GM12878 (cell line): ENCODE measurements at regions not wholly inside any gene's neighbourhood (a gene's known extent, or its start where the extent isn't known, plus 50 kb on each side); places are given as distances from the start of the nearest gene placed in this dataset.

Source experiments
- ATAC-seq: fragments of 200-7000 bp; cut with Tn5 transposase; 3 replicates; pipeline ENCODE4 v1.9.1; 2020; ENCODE audit warnings: mild to moderate bottlenecking, moderate library complexity
- BruUV-seq: library from RNA; stranded (reverse); fragments of 400-500 nt; replicated peaks from 2 replicates; lab custom pipeline; 2021; lab: Mats Ljungman, UMichigan
- CTCF ChIA-PET: fragments of 300-600 bp; sonication (Branson Sonifier 250); formaldehyde crosslinking; extraction: SDS; loops from one replicate; lab custom pipeline; 2021; ENCODE audit warnings: inconsistent platforms; lab: Yijun Ruan, JAX
- POLR2A ChIA-PET: fragments of 350-600 bp; formaldehyde crosslinking; extraction: SDS; loops from one replicate; lab custom pipeline; 2021; ENCODE audit warnings: inconsistent platforms; lab: Charles Lee
- RAD21 ChIA-PET: fragments of 300-600 bp; sonication (Branson Sonifier 250); formaldehyde crosslinking; loops from one replicate; lab custom pipeline; 2023; ENCODE audit warnings: antibody characterized with exemption; ENCODE audit not compliant: unreplicated experiment; lab: Charles Lee
- SMC1A ChIA-PET: fragments of 300-600 bp; sonication (Branson Sonifier 250); formaldehyde crosslinking; loops from one replicate; lab custom pipeline; 2023; ENCODE audit not compliant: unreplicated experiment, uncharacterized antibody; lab: Charles Lee
- DNase-seq: peaks from one replicate; pipeline ENCODE4 v3.0.0-alpha.2; 2011; ENCODE audit warnings: low read depth, low spot score
- FAIRE-seq: peaks from 3 replicates; lab custom pipeline; 2011; peaks lifted over from hg19 to GRCh38; lab: Jason Lieb, UNC
- H2AFZ ChIP-seq: 2 replicates; pipeline ENCODE4 v1.6.0; 2011; ENCODE audit warnings: low read depth, low read length, control low read depth; ENCODE audit not compliant: control insufficient read depth
- H3K27ac ChIP-seq: 2 replicates; pipeline ENCODE4 v1.5.1; 2011; ENCODE audit warnings: control low read depth; ENCODE audit not compliant: control insufficient read depth, insufficient read depth
- H3K27me3 ChIP-seq, 2 experiments: replicated peaks in 1 of 2; 2 replicates each; pipeline versions ENCODE4 v1.6.0 to v1.6.1; 2011; ENCODE audit warnings: low read length in 1 of 2; ENCODE audit not compliant: control insufficient read depth in 2 of 2, insufficient read depth in 2 of 2
- H3K36me3 ChIP-seq, 2 experiments: 2 replicates each; pipeline ENCODE4 v1.5.1; 2011; ENCODE audit warnings: low read length in 1 of 2; ENCODE audit not compliant: control insufficient read depth in 2 of 2, insufficient read depth in 2 of 2
- H3K4me1 ChIP-seq: 2 replicates; pipeline ENCODE4 v1.6.1; 2011; ENCODE audit warnings: mild to moderate bottlenecking, low read length, moderate library complexity, mixed read lengths; ENCODE audit not compliant: control insufficient read depth, insufficient read depth
- H3K4me2 ChIP-seq: 2 replicates; pipeline ENCODE4 v1.6.0; 2011; ENCODE audit warnings: control low read depth; ENCODE audit not compliant: control insufficient read depth, insufficient read depth
- H3K4me3 ChIP-seq: fragments of 200-600 bp; sonication (generic); 2 replicates; pipeline ENCODE4 v1.5.1; 2016
- H3K79me2 ChIP-seq: 2 replicates; pipeline ENCODE4 v1.6.0; 2011; ENCODE audit warnings: low read length; ENCODE audit not compliant: control insufficient read depth, insufficient read depth
- H3K9ac ChIP-seq: 2 replicates; pipeline ENCODE4 v1.8.0; 2011; ENCODE audit warnings: low read length, control low read depth, mixed read lengths; ENCODE audit not compliant: control insufficient read depth, insufficient read depth
- H3K9me3 ChIP-seq: replicated peaks from 3 replicates; pipeline ENCODE4 v1.5.1; 2011; ENCODE audit warnings: mild to moderate bottlenecking, low read length; ENCODE audit not compliant: control insufficient read depth, insufficient read depth
- H4K20me1 ChIP-seq: 2 replicates; pipeline ENCODE4 v1.6.0; 2011; ENCODE audit not compliant: control insufficient read depth, insufficient read depth
- ASH2L ChIP-seq: fragments of 300-600, 200-600 bp; sonication (generic); IDR thresholded peaks from 2 replicates; pipeline ENCODE4 v1.6.1; 2017; ENCODE audit warnings: low read depth, mild to moderate bottlenecking, borderline replicate concordance
- BACH1 ChIP-seq: fragments of 450-650 bp; IDR thresholded peaks from 2 replicates; pipeline ENCODE4 v1.6.1; 2017; ENCODE audit warnings: mild to moderate bottlenecking, borderline replicate concordance
- CBX3 ChIP-seq: fragments of 200-600 bp; sonication (generic); IDR thresholded peaks from 2 replicates; pipeline ENCODE4 v1.6.1; 2016; ENCODE audit warnings: low read depth, borderline replicate concordance
- EED ChIP-seq: sonication (generic); IDR thresholded peaks from 2 replicates; pipeline ENCODE4 v1.6.1; 2016; ENCODE audit warnings: antibody characterized with exemption, low read depth
- GABPA ChIP-seq: IDR thresholded peaks from 2 replicates; pipeline ENCODE4 v1.6.1; 2014; ENCODE audit warnings: antibody characterized with exemption, low read depth, mild to moderate bottlenecking, inconsistent platforms
- IKZF1 ChIP-seq: fragments of 450-650 bp; conservative IDR thresholded peaks from 2 replicates; pipeline ENCODE4 v1.6.1; 2017; ENCODE audit warnings: antibody characterized with exemption, mild to moderate bottlenecking
- MTA2 ChIP-seq: fragments of 450-650 bp; IDR thresholded peaks from 2 replicates; pipeline ENCODE4 v1.6.1; 2016; ENCODE audit warnings: low read depth, mild to moderate bottlenecking, moderate library complexity
- MTA3 ChIP-seq: IDR thresholded peaks from 2 replicates; pipeline ENCODE4 v1.6.1; 2012; ENCODE audit warnings: low read length, inconsistent platforms, borderline replicate concordance
- NFYB ChIP-seq: IDR thresholded peaks from 2 replicates; pipeline ENCODE4 v1.6.1; 2011; ENCODE audit warnings: low read depth, mild to moderate bottlenecking, low read length, improper control_type of control experiment, moderate library complexity; ENCODE audit not compliant: insufficient read depth
- POLR2AphosphoS2 ChIP-seq: IDR thresholded peaks from 2 replicates; pipeline ENCODE4 v1.6.1; 2011; ENCODE audit warnings: low read depth, mild to moderate bottlenecking, low read length, improper control_type of control experiment, moderate library complexity
- POLR2AphosphoS5 ChIP-seq: IDR thresholded peaks from 2 replicates; pipeline ENCODE4 v1.6.1; 2011; ENCODE audit warnings: mild to moderate bottlenecking, low read length, inconsistent platforms
- RCOR1 ChIP-seq: conservative IDR thresholded peaks from 2 replicates; pipeline ENCODE4 v1.6.1; 2012; ENCODE audit warnings: low read depth, low read length, improper control_type of control experiment
- RELA ChIP-seq: fragments of 450-650 bp; IDR thresholded peaks from 2 replicates; pipeline ENCODE4 v1.8.0; 2014; ENCODE audit warnings: borderline replicate concordance; ENCODE audit not compliant: partially characterized antibody
- RFX5 ChIP-seq: IDR thresholded peaks from 2 replicates; pipeline ENCODE4 v1.6.1; 2011; ENCODE audit warnings: low read depth, low read length, improper control_type of control experiment
- SMARCA5 ChIP-seq: fragments of 450-650 bp; IDR thresholded peaks from 2 replicates; pipeline ENCODE4 v1.6.1; 2017; ENCODE audit warnings: mild to moderate bottlenecking
- SP1 ChIP-seq: IDR thresholded peaks from one replicate; pipeline ENCODE4 v1.6.1; 2011; ENCODE audit warnings: low read depth, low read length
- TCF12 ChIP-seq: IDR thresholded peaks from 2 replicates; pipeline ENCODE4 v1.6.1; 2011; ENCODE audit warnings: low read depth, mild to moderate bottlenecking, low read length
- YY1 ChIP-seq: IDR thresholded peaks from 2 replicates; pipeline ENCODE4 v1.6.1; 2011; ENCODE audit warnings: low read depth, mild to moderate bottlenecking, low read length
- WGBS: methylation state at CpG from one replicate; pipeline ENCODE4 v1.1.6; 2016; ENCODE audit warnings: low lambda C conversion rate; ENCODE audit not compliant: insufficient replicate concordance, insufficient coverage; ENCODE audit errors: missing lambda C conversion rate; 5-methylcytosine and 5-hydroxymethylcytosine counted together
- in situ Hi-C: fragments of 300-500 bp; cut with MboI; formaldehyde crosslinking; loops from 9 replicates; pipeline ENCODE4 v1.14.3; 2018; ENCODE audit warnings: mixed read lengths
- intact Hi-C: fragments of 100-400 bp; cut with micrococcal nuclease; formaldehyde crosslinking; loops from one replicate; pipeline ENCODE4 v1.14.2; 2022; ENCODE audit not compliant: unreplicated experiment
- TF ChIP-seq, protein P1 (sequence below): fragments of 450-650 bp; IDR thresholded peaks from 2 replicates; pipeline ENCODE4 v1.6.1; 2018; ENCODE audit warnings: mild to moderate bottlenecking, low read depth, moderate library complexity; ENCODE audit not compliant: partially characterized antibody
- TF ChIP-seq, protein P2 (sequence below): IDR thresholded peaks from 2 replicates; pipeline ENCODE4 v1.6.1; 2012; ENCODE audit warnings: mild to moderate bottlenecking, low read depth, low read length

DNA sequence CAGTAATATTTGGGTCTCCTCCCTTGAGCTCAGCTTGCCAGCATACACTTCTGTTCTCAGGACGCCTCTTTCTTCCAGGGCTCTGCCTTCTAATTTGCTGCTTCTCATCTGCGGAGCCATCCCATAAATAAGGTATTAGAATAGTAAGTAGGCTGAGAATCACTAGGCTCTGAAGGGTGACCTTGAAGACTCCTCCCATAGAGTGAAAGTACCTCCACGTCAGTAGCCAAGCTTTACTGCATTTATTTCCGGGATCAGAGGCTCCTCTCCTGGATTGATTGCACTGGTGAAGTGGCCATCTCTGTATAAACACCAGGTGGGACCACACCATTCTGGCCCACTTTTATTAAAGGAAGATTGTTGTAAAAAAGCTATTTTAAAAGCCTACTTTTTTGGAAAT lies 315.5 kb downstream of the FAT3 start (continued):
- TF ChIP-seq GABPA (no peak), RCOR1 (no peak), YY1 (no peak), RFX5 (no peak), RELA (no peak), POLR2AphosphoS2 (no peak)
- TF ChIP-seq, protein P1, sequence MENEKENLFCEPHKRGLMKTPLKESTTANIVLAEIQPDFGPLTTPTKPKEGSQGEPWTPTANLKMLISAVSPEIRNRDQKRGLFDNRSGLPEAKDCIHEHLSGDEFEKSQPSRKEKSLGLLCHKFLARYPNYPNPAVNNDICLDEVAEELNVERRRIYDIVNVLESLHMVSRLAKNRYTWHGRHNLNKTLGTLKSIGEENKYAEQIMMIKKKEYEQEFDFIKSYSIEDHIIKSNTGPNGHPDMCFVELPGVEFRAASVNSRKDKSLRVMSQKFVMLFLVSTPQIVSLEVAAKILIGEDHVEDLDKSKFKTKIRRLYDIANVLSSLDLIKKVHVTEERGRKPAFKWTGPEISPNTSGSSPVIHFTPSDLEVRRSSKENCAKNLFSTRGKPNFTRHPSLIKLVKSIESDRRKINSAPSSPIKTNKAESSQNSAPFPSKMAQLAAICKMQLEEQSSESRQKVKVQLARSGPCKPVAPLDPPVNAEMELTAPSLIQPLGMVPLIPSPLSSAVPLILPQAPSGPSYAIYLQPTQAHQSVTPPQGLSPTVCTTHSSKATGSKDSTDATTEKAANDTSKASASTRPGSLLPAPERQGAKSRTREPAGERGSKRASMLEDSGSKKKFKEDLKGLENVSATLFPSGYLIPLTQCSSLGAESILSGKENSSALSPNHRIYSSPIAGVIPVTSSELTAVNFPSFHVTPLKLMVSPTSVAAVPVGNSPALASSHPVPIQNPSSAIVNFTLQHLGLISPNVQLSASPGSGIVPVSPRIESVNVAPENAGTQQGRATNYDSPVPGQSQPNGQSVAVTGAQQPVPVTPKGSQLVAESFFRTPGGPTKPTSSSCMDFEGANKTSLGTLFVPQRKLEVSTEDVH, result no peak

DNA sequence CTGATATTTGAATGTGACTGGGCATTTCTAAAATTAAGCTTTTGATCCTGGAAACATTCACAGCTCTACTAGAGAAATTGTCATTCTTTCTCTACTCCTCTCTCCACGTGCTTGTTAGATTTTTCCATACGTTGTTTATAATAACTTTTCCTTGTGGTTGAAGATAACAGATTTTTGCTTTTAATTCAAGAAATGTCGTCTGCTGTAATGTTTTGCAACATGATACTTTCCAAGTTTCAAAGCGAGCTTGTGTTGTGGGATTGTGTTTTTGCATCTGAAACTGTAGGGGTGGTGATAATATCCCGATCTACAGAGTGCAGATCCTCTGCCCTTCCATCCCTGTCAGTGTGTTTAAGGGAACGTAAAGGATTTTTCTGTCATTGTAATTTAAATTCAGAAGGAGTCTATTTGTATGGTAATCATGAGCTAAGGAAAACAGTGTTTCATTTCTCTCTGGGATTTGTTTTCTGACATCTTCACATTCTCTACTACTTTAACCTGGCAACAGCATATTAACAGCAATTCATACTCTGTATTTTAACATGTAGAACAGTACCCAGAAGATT lies 321.4 kb downstream of the FAT3 start:
- no peak for ATAC-seq
- no peaks in the 10 kb centered on the region for H3K9me3 ChIP-seq
- H3K79me2 ChIP-seq, result no peaks in the 10 kb centered on the region
- no peaks in the 10 kb centered on the region for H3K36me3 ChIP-seq
- H2AFZ ChIP-seq, result no peak overlapping the region
- no peaks in the 10 kb centered on the region for H4K20me1 ChIP-seq
- no peak overlapping the region for H3K9ac ChIP-seq
- in situ Hi-C loops, result no loop called here
- DNase-seq, result no peak
- intact Hi-C loops, result no loop called here
- RAD21 ChIA-PET, result no interaction called here
- H3K4me1 ChIP-seq, result no peaks in the 10 kb centered on the region
- 8% methylated on average over 6 of the region's 6 CpGs for WGBS
- no peaks in the 10 kb centered on the region; a peak in 1 of 4 replicates for H3K27me3 ChIP-seq
- H3K4me3 ChIP-seq, result no peak overlapping the region
- SMC1A ChIA-PET, result interaction anchor here (0.7 kb wide), 2 partner anchors 261 to 315 kb away, joined by 3 read pairs; no protein-coding TSS in a partner anchor
- BruUV-seq, result no TSS peak
- H3K27ac ChIP-seq, result no peak overlapping the region
- CTCF ChIA-PET, result no interaction called here
- H3K4me2 ChIP-seq, result no peak overlapping the region
- no peak for FAIRE-seq
- POLR2A ChIA-PET, result no interaction called here
- TF ChIP-seq, protein P2, sequence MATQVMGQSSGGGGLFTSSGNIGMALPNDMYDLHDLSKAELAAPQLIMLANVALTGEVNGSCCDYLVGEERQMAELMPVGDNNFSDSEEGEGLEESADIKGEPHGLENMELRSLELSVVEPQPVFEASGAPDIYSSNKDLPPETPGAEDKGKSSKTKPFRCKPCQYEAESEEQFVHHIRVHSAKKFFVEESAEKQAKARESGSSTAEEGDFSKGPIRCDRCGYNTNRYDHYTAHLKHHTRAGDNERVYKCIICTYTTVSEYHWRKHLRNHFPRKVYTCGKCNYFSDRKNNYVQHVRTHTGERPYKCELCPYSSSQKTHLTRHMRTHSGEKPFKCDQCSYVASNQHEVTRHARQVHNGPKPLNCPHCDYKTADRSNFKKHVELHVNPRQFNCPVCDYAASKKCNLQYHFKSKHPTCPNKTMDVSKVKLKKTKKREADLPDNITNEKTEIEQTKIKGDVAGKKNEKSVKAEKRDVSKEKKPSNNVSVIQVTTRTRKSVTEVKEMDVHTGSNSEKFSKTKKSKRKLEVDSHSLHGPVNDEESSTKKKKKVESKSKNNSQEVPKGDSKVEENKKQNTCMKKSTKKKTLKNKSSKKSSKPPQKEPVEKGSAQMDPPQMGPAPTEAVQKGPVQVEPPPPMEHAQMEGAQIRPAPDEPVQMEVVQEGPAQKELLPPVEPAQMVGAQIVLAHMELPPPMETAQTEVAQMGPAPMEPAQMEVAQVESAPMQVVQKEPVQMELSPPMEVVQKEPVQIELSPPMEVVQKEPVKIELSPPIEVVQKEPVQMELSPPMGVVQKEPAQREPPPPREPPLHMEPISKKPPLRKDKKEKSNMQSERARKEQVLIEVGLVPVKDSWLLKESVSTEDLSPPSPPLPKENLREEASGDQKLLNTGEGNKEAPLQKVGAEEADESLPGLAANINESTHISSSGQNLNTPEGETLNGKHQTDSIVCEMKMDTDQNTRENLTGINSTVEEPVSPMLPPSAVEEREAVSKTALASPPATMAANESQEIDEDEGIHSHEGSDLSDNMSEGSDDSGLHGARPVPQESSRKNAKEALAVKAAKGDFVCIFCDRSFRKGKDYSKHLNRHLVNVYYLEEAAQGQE, result no peak
- TF ChIP-seq POLR2AphosphoS2, result no peak
- no peak for TF ChIP-seq EED
- TF ChIP-seq IKZF1, result no peak
- TF ChIP-seq TCF12, result no peak
- TF ChIP-seq MTA2, result no peak
- TF ChIP-seq SMARCA5, result no peak
- TF ChIP-seq ASH2L, result no peak
- no peak for TF ChIP-seq NFYB
- TF ChIP-seq BACH1, result no peak
- no peak for TF ChIP-seq MTA3
- no peak for TF ChIP-seq CBX3
- TF ChIP-seq POLR2AphosphoS5, result no peak
- no peak for TF ChIP-seq SP1
